ENCODE measurements at regions not wholly inside any gene's neighbourhood (a gene's known extent, or its start where the extent isn't known, plus 50 kb on each side); places are given as distances from the start of the nearest gene placed in this dataset.

DNA sequence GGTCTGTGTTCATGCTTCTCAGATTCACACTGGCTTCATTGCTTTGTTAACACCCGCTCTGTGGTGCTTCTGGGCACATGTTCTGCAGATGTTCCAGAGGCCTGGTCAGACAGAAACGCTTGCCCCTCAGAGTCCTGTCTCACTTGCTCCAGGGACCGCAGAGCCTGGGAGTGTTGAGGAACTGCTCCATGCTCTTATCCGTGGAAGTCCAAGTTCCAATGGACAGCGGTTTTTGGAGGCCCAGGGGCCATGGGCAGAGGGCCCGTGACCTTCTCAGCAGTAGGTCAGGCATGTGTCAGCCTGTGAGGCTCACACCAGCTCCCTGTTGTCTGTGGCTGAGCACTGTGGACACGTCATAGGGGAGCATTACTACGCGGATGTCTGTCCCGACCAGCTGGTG, 364.7 kb upstream of the IRX1 start:
- WGBS, 2 donors: 75 to 82% methylated on average over 9 to 10 of the region's 10 CpGs

DNA sequence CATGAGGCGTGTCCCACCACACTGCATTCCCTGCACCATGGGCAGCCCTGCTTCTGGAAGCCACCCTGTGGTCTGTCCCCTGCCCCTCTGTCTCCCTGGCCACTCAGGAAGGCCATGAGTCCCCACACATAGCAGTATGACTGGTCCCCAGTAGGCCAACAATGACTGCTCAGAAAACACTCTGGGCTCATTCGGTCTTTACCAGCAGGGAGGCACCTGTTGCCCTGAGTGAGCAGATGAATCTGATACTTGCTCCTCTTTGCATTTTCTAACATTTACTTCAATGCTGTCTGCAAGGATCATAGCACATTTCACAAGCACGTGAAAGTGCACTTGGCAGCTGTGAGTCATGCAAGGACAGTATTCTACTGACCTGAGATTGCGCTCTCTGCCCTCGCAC, 365.4 kb upstream of the IRX1 start:
- TF ChIP-seq EP300 (IDR thresholded peaks at IDR 0.05): no peak
- no peak for TF ChIP-seq POLR2A (IDR thresholded peaks at IDR 0.05)
- TF ChIP-seq, protein P1, sequence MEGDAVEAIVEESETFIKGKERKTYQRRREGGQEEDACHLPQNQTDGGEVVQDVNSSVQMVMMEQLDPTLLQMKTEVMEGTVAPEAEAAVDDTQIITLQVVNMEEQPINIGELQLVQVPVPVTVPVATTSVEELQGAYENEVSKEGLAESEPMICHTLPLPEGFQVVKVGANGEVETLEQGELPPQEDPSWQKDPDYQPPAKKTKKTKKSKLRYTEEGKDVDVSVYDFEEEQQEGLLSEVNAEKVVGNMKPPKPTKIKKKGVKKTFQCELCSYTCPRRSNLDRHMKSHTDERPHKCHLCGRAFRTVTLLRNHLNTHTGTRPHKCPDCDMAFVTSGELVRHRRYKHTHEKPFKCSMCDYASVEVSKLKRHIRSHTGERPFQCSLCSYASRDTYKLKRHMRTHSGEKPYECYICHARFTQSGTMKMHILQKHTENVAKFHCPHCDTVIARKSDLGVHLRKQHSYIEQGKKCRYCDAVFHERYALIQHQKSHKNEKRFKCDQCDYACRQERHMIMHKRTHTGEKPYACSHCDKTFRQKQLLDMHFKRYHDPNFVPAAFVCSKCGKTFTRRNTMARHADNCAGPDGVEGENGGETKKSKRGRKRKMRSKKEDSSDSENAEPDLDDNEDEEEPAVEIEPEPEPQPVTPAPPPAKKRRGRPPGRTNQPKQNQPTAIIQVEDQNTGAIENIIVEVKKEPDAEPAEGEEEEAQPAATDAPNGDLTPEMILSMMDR (IDR thresholded peaks at IDR 0.05): no peak
- Histone ChIP-seq H3K9me3 (no peaks in the 10 kb centered on the region), H3K36me3 (no peaks in the 10 kb centered on the region), H3K4me3 (no peak overlapping the region), H3K4me1 (no peaks in the 10 kb centered on the region), H3K27me3 (no peaks in the 10 kb centered on the region), H3K27ac (no peak overlapping the region)
- DNase-seq (ENCODE audit: low spot score in 2 of 2): no peak
- 84 to 92% methylated on average over 5 of the region's 5 CpGs for WGBS, 2 donors

More for the DNA sequence above, 364.7 kb upstream of the IRX1 start:
- H3K36me3 ChIP-seq: no peaks in the 10 kb centered on the region
- no peak overlapping the region for H3K4me3 ChIP-seq
- H3K27ac ChIP-seq: no peak overlapping the region
- no peaks in the 10 kb centered on the region for H3K27me3 ChIP-seq
- no peak for DNase-seq (ENCODE audit: low spot score in 2 of 2)
- no peaks in the 10 kb centered on the region for H3K4me1 ChIP-seq
- peaks cover 0 to 5% (median 0%) of the 10 kb centered on the region in 4 donors for H3K9me3 ChIP-seq
- TF ChIP-seq POLR2A (IDR thresholded peaks at IDR 0.05): no peak
- no peak for TF ChIP-seq EP300 (IDR thresholded peaks at IDR 0.05)
- TF ChIP-seq, protein P1 (IDR thresholded peaks at IDR 0.05): no peak

DNA sequence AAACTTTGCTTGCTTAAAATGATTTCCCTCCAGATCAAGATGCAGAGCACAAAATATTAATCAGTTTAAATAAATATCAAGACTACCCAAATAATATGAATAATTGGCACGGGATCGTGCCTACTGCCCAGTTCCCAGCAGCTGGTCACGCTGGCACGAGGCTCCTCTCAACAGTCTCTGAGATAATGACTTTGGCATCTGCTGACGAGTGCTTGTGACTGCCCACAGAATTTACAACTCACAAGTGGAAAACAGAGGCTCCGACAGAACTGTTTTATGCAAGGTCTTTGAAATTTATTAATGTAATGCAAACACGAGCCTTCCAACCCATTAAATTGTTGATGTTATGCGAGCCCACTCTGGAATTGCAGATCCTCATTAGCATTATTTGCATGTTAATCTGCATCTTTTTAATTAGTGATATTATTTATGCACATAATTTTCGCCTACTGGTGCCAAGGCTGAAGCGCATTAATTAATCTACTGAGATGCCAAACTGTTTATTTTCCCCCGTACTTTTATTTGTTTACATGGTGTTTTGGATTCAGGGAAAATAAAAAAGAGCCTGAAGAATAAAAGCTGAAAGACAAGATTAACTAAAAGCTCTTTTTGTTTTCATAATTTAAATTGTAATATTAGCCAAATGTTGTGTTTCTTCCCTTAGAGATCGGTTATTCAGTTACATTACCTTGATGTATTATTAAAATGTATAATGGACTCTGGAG, 369.3 kb upstream of the IRX1 start:
- WGBS, 2 donors: 47 to 53% methylated on average over 12 of the region's 12 CpGs
- no peak for TF ChIP-seq POLR2A (IDR thresholded peaks at IDR 0.05)
- no peak for TF ChIP-seq EP300 (IDR thresholded peaks at IDR 0.05)
- TF ChIP-seq, protein P1 (IDR thresholded peaks at IDR 0.05): no peak
- Histone ChIP-seq H3K4me1 (no peaks in the 10 kb centered on the region), H3K27me3 (no peaks in the 10 kb centered on the region), H3K9me3 (no peaks in the 10 kb centered on the region), H3K4me3 (no peak overlapping the region), H3K36me3 (no peaks in the 10 kb centered on the region), H3K27ac (peak overlapping the region in 1 of 4 donors; percentile 0)
- no peak for DNase-seq (ENCODE audit: low spot score in 2 of 2)

DNA sequence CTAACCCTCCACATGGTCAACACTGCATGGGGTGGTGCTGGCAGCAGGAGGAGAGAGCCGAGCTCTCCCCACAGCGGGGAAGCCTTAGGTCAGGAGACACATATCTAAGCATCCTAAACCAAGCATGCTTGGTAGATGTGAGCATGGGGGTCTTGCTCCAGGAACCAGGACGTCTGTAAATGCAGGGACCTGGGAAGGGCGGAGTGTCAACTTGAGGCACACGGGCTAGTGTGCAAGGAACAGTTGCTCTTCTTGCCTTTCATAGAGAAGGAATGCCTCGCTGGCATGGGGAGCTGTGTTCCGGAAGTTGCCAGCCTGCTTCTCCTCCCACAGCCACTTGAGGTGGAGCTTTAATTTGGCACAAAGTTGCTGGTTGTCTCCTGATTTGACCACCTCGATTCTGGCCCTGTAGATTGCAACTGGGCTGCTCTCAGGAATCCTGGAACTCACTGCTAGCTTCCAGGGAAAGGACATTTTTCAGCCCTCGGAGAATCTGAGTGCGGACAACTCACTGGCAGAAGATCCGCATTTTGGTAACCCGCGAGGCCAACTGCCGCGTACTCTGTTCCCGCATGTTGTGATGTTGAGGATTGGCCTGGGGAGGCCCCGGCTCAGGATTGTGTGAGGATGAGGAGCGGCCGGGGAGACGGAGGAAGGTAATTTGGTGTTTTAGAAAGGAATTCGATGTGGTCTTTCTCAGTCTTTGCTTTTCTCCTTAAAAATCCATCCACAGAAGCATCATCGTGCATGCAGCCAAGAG, 370.3 kb upstream of the IRX1 start:
- Histone ChIP-seq H3K27ac (peak overlapping the region in 1 of 4 donors; percentile 0), H3K4me3 (no peak overlapping the region), H3K9me3 (no peaks in the 10 kb centered on the region), H3K4me1 (no peaks in the 10 kb centered on the region), H3K27me3 (no peaks in the 10 kb centered on the region), H3K36me3 (no peaks in the 10 kb centered on the region)
- DNase-seq (ENCODE audit: low spot score in 2 of 2): no peak
- TF ChIP-seq, protein P1 (IDR thresholded peaks at IDR 0.05): no peak
- WGBS, 2 donors: 88 to 89% methylated on average over 20 to 22 of the region's 22 CpGs

DNA sequence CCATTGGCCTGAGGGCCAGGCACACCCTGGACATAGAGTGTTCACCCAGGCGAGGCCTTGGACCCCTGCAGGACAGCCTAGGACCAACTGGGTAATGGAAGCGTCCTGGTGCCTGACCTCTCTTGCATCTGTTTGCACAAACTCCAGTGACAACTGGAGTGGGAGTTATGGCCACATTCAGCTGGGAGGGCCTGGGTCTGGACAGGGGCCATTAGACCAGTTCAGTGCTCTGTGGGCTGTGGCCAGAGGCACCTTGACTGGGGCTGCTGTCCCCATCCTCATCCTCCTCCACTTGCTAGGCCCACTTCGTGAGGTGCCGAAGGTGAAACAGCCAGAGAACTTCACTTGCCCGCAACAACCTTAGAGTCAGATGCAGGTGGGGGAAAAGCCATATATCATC, 372.7 kb upstream of the IRX1 start:
- WGBS, 2 donors: 87 to 92% methylated on average over 5 of the region's 5 CpGs
- no peaks in the 10 kb centered on the region for H3K27me3 ChIP-seq

More for the DNA sequence above, 372.7 kb upstream of the IRX1 start:
- TF ChIP-seq, protein P1 (IDR thresholded peaks at IDR 0.05): no peak
- TF ChIP-seq POLR2A (IDR thresholded peaks at IDR 0.05): no peak
- no peak for TF ChIP-seq EP300 (IDR thresholded peaks at IDR 0.05)
- H3K4me3 ChIP-seq: no peak overlapping the region
- no peaks in the 10 kb centered on the region for H3K9me3 ChIP-seq
- H3K36me3 ChIP-seq: no peaks in the 10 kb centered on the region
- no peak overlapping the region for H3K27ac ChIP-seq
- no peaks in the 10 kb centered on the region for H3K4me1 ChIP-seq
- DNase-seq (ENCODE audit: low spot score in 2 of 2): no peak

Data from tibial nerve (tissue), 4 donors.